ENCODE measurements at regions not wholly inside any gene's neighbourhood (a gene's known extent, or its start where the extent isn't known, plus 50 kb on each side); places are given as distances from the start of the nearest gene placed in this dataset.

- WGBS (ENCODE audit: insufficient coverage, insufficient replicate concordance, low lambda C conversion rate, missing lambda C conversion rate): 2% methylated on average over 6 of the region's 6 CpGs
- ChIA-PET SMC1A (ENCODE audit: uncharacterized antibody, unreplicated experiment) (interaction anchor here (0.9 to 1.5 kb wide), 4 partner anchors 14 to 164 kb away, joined by 3 to 6 read pairs (median 4); no protein-coding TSS in a partner anchor), CTCF (no interaction called here), RAD21 (ENCODE audit: unreplicated experiment) (interaction anchor here (1.2 kb wide), 1 partner anchor 143 kb away, joined by 3 read pairs; no protein-coding TSS in a partner anchor), POLR2A (no interaction called here)
- H3K27me3 ChIP-seq (replicated peaks in 1 of 2; ENCODE audit: control insufficient read depth in 2 of 2, insufficient read depth in 2 of 2, low read length in 1 of 2): no peaks in the 10 kb centered on the region
- FAIRE-seq (peak; percentile 85), DNase-seq (ENCODE audit: low read depth, low spot score) (peak; percentile 34), ATAC-seq (peak; percentile 32)
- intact Hi-C loops (cut with micrococcal nuclease; ENCODE audit: unreplicated experiment): loop anchor here (2.0 kb wide), 1 partner anchor 165 kb away; no protein-coding TSS in a partner anchor
- H2AFZ ChIP-seq (ENCODE audit: control insufficient read depth, low read depth, low read length): no peak overlapping the region
- H3K9me3 ChIP-seq (replicated peaks; ENCODE audit: control insufficient read depth, insufficient read depth, low read length): no peaks in the 10 kb centered on the region
- H3K4me1 ChIP-seq (ENCODE audit: control insufficient read depth, insufficient read depth, low read length): peaks cover 44% of the 10 kb centered on the region
- no peak overlapping the region for H3K27ac ChIP-seq (ENCODE audit: control insufficient read depth, insufficient read depth)
- no peaks in the 10 kb centered on the region for H3K36me3 ChIP-seq (ENCODE audit: control insufficient read depth in 2 of 2, insufficient read depth in 2 of 2, low read length in 1 of 2)
- H3K9ac ChIP-seq (ENCODE audit: control insufficient read depth, insufficient read depth, low read length): no peak overlapping the region; the same call in 1 of the 2 replicates
- BruUV-seq (replicated peaks): no TSS peak
- H4K20me1 ChIP-seq (ENCODE audit: control insufficient read depth, insufficient read depth): no peaks in the 10 kb centered on the region
- no peaks in the 10 kb centered on the region for H3K79me2 ChIP-seq (ENCODE audit: control insufficient read depth, insufficient read depth, low read length)
- in situ Hi-C loops (cut with MboI): no loop called here
- H3K4me3 ChIP-seq: 0 out of 2 replicates have a peak overlapping the region, but pooled peaks have one; percentile 13
- H3K4me2 ChIP-seq (ENCODE audit: control insufficient read depth, insufficient read depth): peak overlapping the region; percentile 36
- TF ChIP-seq GATAD2B (conservative IDR thresholded peaks at IDR 0.05; ENCODE audit: low read depth): no peak
- peak; percentile 41; the same call in 1 of the 2 replicates for TF ChIP-seq MTA3 (IDR thresholded peaks at IDR 0.05; ENCODE audit: borderline replicate concordance, low read length)
- TF ChIP-seq, protein P1, sequence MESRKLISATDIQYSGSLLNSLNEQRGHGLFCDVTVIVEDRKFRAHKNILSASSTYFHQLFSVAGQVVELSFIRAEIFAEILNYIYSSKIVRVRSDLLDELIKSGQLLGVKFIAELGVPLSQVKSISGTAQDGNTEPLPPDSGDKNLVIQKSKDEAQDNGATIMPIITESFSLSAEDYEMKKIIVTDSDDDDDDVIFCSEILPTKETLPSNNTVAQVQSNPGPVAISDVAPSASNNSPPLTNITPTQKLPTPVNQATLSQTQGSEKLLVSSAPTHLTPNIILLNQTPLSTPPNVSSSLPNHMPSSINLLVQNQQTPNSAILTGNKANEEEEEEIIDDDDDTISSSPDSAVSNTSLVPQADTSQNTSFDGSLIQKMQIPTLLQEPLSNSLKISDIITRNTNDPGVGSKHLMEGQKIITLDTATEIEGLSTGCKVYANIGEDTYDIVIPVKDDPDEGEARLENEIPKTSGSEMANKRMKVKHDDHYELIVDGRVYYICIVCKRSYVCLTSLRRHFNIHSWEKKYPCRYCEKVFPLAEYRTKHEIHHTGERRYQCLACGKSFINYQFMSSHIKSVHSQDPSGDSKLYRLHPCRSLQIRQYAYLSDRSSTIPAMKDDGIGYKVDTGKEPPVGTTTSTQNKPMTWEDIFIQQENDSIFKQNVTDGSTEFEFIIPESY (IDR thresholded peaks at IDR 0.05): no peak
- TF ChIP-seq RUNX3 (IDR thresholded peaks at IDR 0.05; ENCODE audit: low read length): peak; percentile 84
- TF ChIP-seq JUNB (IDR thresholded peaks at IDR 0.05): no peak
- TF ChIP-seq, protein P2, sequence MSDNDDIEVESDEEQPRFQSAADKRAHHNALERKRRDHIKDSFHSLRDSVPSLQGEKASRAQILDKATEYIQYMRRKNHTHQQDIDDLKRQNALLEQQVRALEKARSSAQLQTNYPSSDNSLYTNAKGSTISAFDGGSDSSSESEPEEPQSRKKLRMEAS (IDR thresholded peaks at IDR 0.05; ENCODE audit: low read depth, low read length): no peak
- peak; percentile 55; the same call in 1 of the 2 replicates for TF ChIP-seq NFIC (IDR thresholded peaks at IDR 0.05; ENCODE audit: low read depth, low read length)
- peak; percentile 13 for TF ChIP-seq MEF2B (IDR thresholded peaks at IDR 0.05; ENCODE audit: partially characterized antibody, poor library complexity, severe bottlenecking)
- TF ChIP-seq BMI1 (IDR thresholded peaks at IDR 0.05; ENCODE audit: borderline replicate concordance): no peak
- TF ChIP-seq YY1 (IDR thresholded peaks at IDR 0.05; ENCODE audit: low read depth, low read length): 0 out of 2 replicates have a peak, but pooled peaks have one; percentile 21
- peak; percentile 80 for TF ChIP-seq MEF2A (IDR thresholded peaks at IDR 0.05; ENCODE audit: insufficient read depth, low read depth, low read length)
- peak; percentile 41 for TF ChIP-seq SKIL (IDR thresholded peaks at IDR 0.05; ENCODE audit: low read depth, poor library complexity, severe bottlenecking)
- TF ChIP-seq, protein P3, sequence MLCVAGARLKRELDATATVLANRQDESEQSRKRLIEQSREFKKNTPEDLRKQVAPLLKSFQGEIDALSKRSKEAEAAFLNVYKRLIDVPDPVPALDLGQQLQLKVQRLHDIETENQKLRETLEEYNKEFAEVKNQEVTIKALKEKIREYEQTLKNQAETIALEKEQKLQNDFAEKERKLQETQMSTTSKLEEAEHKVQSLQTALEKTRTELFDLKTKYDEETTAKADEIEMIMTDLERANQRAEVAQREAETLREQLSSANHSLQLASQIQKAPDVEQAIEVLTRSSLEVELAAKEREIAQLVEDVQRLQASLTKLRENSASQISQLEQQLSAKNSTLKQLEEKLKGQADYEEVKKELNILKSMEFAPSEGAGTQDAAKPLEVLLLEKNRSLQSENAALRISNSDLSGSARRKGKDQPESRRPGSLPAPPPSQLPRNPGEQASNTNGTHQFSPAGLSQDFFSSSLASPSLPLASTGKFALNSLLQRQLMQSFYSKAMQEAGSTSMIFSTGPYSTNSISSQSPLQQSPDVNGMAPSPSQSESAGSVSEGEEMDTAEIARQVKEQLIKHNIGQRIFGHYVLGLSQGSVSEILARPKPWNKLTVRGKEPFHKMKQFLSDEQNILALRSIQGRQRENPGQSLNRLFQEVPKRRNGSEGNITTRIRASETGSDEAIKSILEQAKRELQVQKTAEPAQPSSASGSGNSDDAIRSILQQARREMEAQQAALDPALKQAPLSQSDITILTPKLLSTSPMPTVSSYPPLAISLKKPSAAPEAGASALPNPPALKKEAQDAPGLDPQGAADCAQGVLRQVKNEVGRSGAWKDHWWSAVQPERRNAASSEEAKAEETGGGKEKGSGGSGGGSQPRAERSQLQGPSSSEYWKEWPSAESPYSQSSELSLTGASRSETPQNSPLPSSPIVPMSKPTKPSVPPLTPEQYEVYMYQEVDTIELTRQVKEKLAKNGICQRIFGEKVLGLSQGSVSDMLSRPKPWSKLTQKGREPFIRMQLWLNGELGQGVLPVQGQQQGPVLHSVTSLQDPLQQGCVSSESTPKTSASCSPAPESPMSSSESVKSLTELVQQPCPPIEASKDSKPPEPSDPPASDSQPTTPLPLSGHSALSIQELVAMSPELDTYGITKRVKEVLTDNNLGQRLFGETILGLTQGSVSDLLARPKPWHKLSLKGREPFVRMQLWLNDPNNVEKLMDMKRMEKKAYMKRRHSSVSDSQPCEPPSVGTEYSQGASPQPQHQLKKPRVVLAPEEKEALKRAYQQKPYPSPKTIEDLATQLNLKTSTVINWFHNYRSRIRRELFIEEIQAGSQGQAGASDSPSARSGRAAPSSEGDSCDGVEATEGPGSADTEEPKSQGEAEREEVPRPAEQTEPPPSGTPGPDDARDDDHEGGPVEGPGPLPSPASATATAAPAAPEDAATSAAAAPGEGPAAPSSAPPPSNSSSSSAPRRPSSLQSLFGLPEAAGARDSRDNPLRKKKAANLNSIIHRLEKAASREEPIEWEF (IDR thresholded peaks at IDR 0.05; ENCODE audit: insufficient replicate concordance, low read depth, low read length): no peak
- no peak for TF ChIP-seq POU2F2 (IDR thresholded peaks at IDR 0.05; ENCODE audit: borderline replicate concordance, low read depth, low read length)
Observed at GRCh38 chr15:70322051-70322668, 224.4 kb upstream of the TLE3 start.
